DMS114 treated with DMSO at 0.1 percent for 48 hours (cell line): ENCODE measurements at regions not wholly inside any gene's neighbourhood (a gene's known extent, or its start where the extent isn't known, plus 50 kb on each side); places are given as distances from the start of the nearest gene placed in this dataset.
"Not testable (repeated sequence)": the region's sequence is repeated elsewhere in the genome, so short reads cannot be mapped to it uniquely, and the experiment has no call there.

Experiments used
- DNase-seq: peaks from one replicate; lab custom pipeline; 2025; ENCODE audit not compliant: unreplicated experiment; lab: John Stamatoyannopoulos, UW

GRCh38 chr2:144749188-144749587 lies 229.3 kb upstream of the ZEB2 start:
- DNase-seq = no peak

GRCh38 chr2:144748443-144748842 lies 228.5 kb upstream of the ZEB2 start:
- no peak for DNase-seq

DNA sequence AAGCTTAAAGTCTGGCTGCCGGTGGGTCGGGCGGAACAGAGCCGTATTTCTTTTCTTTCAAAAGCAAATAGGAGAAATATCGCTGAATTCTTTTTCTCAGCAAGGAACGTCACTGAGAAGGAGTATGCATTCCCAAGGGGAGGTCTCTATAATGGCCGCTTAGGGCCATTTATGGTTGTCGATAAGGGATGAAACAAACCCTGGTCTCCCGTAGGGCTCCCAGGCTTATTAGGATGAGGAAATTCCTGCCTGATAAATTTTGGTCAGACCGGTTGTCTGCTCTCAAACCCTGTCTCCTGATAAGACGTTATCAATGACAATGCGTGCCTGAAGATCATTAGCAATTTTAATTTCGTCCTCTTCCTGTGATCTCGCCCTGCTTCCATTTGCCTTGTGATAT lies 227.7 kb upstream of the ZEB2 start:
- DNase-seq = no peak

GRCh38 chr2:144745424-144745823 lies 225.5 kb upstream of the ZEB2 start:
- no peak for DNase-seq

DNA sequence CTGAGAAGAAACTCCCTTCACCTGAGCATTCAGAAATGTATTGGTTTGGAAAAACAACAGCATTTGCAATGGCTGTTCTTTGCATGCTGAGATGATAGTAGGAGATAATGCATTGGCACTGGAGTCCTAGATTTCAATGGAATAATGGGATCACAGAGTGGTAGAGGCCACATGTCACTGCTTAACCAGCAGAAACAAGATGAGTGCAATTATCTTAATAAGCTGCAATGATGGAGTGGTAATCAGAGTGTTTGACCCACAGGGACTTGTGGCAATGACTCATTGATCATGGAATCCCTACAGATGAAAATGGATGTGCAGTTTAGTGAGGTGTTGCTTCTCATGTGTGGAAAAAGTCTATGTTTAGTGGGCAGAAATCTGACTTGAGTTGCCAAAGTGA lies 218.8 kb upstream of the ZEB2 start:
- no peak for DNase-seq

GRCh38 chr2:144730711-144731110 lies 210.8 kb upstream of the ZEB2 start:
- no peak for DNase-seq

GRCh38 chr2:144724460-144724859 lies 204.5 kb upstream of the ZEB2 start:
- DNase-seq = not testable (repeated sequence)

DNA sequence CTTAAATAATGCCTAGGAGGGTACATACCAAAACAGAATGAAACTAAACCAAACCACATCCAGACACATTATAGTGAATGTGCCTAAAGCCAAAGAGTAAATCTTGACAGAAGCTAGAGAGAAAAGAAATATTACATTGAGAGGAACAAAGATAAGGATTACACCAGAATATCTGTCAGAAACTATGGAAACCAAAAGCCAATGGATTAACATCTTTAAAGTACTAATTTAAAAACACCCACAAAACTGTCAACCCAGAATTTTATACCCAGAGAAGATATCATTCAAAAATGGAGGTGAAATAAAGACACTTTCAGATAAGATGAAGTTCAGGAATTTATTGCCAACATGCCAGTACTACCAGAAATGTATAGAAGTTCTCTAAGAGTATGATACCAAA lies 198.5 kb upstream of the ZEB2 start:
- no peak for DNase-seq

DNA sequence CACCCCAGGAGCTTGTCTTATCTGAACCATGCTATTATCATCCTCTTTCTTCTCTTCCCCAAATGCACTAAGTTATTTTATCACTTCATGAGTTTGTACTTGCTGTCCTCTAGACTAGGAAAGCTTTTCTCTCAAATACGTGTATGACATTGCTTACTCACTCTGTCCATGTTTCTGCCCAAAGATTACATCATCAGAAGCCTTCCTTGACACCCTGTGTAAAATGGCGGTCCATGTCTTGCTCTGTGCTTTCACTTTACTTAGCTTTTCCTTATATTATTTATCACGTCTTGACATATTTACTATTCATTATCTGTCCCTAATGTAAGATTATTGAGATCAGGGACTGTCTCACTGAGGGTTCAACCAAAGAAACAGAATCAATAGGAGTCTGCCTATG lies 196.1 kb upstream of the ZEB2 start:
- DNase-seq = no peak

GRCh38 chr2:144713410-144713809 lies 193.5 kb upstream of the ZEB2 start:
- peak; percentile 83 for DNase-seq

- DNase-seq = peak; percentile 34
These were observed 192.6 kb upstream of the ZEB2 start for GRCh38 chr2:144712550-144712940.

- no peak for DNase-seq
These were observed 192.0 kb upstream of the ZEB2 start for GRCh38 chr2:144711630-144712549.

- DNase-seq = no peak
These were observed 191.2 kb upstream of the ZEB2 start for GRCh38 chr2:144711084-144711483.

DNA sequence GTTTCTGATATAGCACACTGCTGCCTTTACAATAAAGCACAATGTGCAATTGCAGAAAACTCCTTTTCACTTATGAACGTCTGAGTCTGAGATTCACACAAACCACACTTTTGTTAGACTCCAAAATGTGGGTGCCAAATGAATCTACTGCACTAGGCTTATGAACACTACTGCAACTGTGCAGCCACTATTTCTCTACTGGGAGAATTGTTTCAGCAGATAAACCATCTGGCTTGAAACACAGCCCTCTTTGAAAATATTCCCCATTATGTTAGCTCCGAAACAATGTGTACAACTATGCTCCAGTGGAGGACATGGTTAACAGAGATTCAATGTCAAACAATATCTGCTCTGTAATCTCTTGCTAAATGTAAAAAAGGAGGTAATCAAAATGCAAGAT lies 188.7 kb upstream of the ZEB2 start:
- no peak for DNase-seq

- DNase-seq = peak; percentile 79
These were observed 187.9 kb upstream of the ZEB2 start for GRCh38 chr2:144707736-144708326.

- no peak for DNase-seq
These were observed 186.7 kb upstream of the ZEB2 start for GRCh38 chr2:144706647-144707046.

DNA sequence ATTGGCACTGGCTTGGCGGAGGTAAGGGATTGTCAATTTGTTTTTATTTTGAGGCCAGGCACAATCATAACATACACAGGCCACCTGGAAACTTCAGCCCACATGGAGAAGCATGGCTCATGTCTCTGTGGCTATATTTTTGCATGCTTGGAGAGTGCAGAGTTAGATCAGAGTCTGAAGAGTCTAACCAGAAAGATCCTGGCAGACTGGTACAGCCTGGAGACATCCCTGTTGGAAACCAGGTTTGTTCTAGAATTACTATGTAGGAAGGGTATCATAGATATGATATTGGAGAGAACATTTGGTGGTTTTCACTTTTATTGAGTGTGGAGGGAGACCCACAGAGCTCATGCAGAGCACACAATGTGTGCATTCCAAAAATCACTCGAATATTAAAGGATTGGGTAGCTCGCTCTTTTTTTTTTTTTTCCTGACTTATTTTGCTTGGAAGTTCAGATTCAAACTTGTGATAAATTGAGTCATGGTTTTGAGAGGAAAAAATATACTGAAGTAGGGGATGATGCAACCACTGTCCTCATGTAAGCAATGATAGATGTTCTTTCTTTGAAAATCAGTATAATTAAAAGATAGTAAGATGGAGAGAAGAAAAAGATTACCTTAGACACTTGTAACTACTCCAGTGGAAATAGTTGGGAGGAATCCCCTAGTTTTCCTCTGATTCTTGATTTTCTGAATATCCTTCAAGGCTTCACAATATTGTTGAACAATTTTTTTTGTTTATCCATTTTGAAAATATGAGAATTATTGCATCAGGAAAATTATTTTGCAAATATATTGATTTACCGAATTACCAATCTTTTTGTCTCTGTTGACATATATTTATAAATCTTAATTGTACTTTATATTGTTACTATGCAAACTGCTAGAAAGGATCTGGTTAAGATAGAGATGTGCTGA lies 185.7 kb upstream of the ZEB2 start:
- DNase-seq = no peak

- no peak for DNase-seq
These were observed 184.8 kb upstream of the ZEB2 start for GRCh38 chr2:144704709-144705095.

DNA sequence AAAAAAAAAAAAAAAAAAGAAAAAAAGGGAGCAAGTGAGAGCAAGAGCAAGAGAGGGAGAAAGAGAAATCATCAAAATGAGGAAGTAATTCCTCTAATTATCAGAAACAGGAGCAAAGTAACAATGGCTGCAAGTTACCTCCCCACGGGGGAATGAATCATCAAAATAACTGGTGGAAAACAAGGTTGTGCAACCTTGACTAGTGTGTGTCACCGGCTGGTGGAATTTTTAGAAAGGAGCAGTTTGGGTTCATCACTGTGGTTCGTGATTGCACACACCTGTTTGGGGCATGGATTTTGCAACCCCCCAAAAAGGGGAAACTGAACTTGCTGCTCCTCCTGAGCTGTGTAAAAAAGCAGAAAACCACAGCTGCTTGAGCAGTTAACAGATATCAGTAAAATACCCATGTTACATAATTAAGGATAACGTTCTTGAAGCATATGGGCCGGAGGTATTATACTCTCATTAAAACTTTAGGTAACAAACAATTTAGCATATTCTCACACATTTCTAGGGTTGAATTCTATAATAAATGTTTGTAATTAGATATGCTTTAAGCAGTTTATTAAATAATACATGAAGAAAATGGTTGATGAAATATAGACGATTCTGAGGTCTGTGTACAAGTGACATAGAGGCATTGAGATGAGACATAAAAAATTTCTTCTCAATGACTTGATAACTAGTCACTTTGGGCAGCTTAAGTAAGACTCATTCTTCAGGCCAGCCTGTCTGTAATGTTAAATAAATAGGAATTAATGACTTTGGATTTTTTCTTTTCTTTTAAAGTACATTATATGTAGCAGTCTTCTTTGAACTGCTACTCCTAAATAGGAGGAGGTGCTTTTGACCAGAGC lies 184.2 kb upstream of the ZEB2 start:
- DNase-seq = no peak

- no peak for DNase-seq
These were observed 182.1 kb upstream of the ZEB2 start for GRCh38 chr2:144702051-144702450.

DNA sequence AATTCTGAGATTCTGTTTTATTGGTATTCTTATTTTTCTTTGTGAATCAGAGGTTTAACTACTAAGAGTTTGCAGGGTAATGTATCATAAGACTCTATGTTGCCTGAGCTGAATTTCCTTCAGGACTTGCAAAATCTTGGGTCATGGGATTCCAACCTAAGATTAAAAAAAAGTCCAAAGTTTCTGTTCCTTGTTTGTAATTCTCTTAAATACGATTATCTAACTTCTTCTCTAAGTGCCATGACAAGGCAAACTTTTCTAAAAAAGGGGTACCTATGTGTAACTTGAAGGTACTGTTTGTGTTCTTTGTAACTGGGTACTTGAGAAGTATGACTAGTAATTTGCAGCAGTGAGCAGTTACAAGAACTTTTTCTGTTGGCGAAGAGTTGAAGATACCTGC lies 181.3 kb upstream of the ZEB2 start:
- no peak for DNase-seq
